GM21390 (cell line): ENCODE measurements at regions not wholly inside any gene's neighbourhood (a gene's known extent, or its start where the extent isn't known, plus 50 kb on each side); places are given as distances from the start of the nearest gene placed in this dataset.

Experiments
- ATAC-seq: cut with Tn5 transposase; IDR thresholded peaks from one replicate; pipeline ENCODE4 v1.9.1; 2021; ENCODE audit not compliant: unreplicated experiment

DNA sequence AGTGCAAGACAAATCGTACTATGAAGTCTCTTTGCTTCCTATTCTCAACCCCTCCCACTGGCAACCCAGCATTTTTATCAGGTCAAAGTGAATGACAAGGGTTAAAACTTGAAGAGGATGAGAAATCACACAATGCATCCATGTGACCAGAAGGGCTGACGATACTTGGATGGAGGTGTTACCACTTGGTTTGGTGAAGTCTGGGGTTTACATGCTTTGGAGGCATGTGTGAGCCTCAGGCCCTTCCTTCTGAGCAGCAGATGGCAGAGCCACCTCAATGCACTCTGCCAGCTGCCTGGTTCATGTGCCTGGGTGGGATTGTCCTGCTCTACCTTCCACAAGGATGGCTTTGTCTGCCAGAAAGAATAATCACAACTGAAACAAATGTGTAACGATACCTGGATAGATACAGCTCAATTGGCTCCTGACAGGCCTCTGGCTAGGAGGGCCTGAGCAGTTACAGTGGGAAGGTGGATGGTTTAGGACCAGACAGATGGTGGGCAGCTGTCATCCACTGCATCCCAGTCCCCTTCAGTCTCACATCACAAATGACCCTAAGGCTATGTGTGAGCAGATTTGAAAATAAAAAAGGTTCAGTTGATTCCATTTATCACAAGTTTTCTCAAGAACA, 51.5 kb upstream of the CNIH3 start:
- ATAC-seq: no peak

- no peak for ATAC-seq
These were observed 50.9 kb upstream of the CNIH3 start for GRCh38 chr1:224565186-224565585.

- no peak for ATAC-seq
These were observed 50.3 kb upstream of the CNIH3 start for GRCh38 chr1:224565611-224566406.
